H9 (cell line): ENCODE measurements at regions not wholly inside any gene's neighbourhood (a gene's known extent, or its start where the extent isn't known, plus 50 kb on each side); places are given as distances from the start of the nearest gene placed in this dataset.

Experiments used
- DNase-seq: peaks from one replicate; pipeline ENCODE4 v3.0.0-alpha.2; 2017
- H2AFZ ChIP-seq: one replicate; pipeline ENCODE4 v1.6.1; 2013; ENCODE audit warnings: mild to moderate bottlenecking, low read length, control low read depth, moderate library complexity
- H2AK5ac ChIP-seq: 2 replicates; pipeline ENCODE4 v1.6.1; 2013; ENCODE audit warnings: low read length, control low read depth, mixed read lengths; ENCODE audit not compliant: insufficient read length
- H2BK120ac ChIP-seq: one replicate; pipeline ENCODE4 v1.6.1; 2013; ENCODE audit warnings: low read depth, mild to moderate bottlenecking, low read length, control low read depth, inconsistent platforms; ENCODE audit not compliant: poor library complexity, severe bottlenecking
- H2BK12ac ChIP-seq: 2 replicates; pipeline ENCODE4 v1.6.1; 2013; ENCODE audit warnings: low read length, control low read depth, mixed read lengths, low read depth; ENCODE audit not compliant: insufficient read length
- H2BK15ac ChIP-seq: 2 replicates; pipeline ENCODE4 v1.6.1; 2013; ENCODE audit warnings: low read depth, low read length, control low read depth
- H2BK20ac ChIP-seq: one replicate; pipeline ENCODE4 v1.6.1; 2013; ENCODE audit warnings: low read depth, mild to moderate bottlenecking, low read length, control low read depth, inconsistent platforms; ENCODE audit not compliant: poor library complexity, severe bottlenecking
- H2BK5ac ChIP-seq: 2 replicates; pipeline ENCODE4 v1.6.1; 2013; ENCODE audit warnings: low read length, control low read depth, mixed read lengths; ENCODE audit not compliant: insufficient read length
- H3K14ac ChIP-seq: 2 replicates; pipeline ENCODE4 v1.6.1; 2013; ENCODE audit warnings: low read length, control low read depth; ENCODE audit not compliant: insufficient read depth
- H3K18ac ChIP-seq: 2 replicates; pipeline ENCODE4 v1.6.1; 2013; ENCODE audit warnings: low read depth, mild to moderate bottlenecking, mixed read lengths, low read length, control low read depth; ENCODE audit not compliant: insufficient read length
- H3K23ac ChIP-seq: 2 replicates; pipeline ENCODE4 v1.6.1; 2013; ENCODE audit warnings: low read length, control low read depth, mixed read lengths, low read depth; ENCODE audit not compliant: insufficient read length
- H3K23me2 ChIP-seq: 2 replicates; pipeline ENCODE4 v1.6.1; 2013; ENCODE audit warnings: low read depth, mild to moderate bottlenecking, mixed read lengths, low read length, control low read depth; ENCODE audit not compliant: insufficient read length, poor library complexity, severe bottlenecking
- H3K27ac ChIP-seq: 2 replicates; pipeline ENCODE4 v1.5.1; 2013; ENCODE audit warnings: low read length, control low read depth, mixed read lengths, low read depth; ENCODE audit not compliant: insufficient read length
- H3K27me3 ChIP-seq: 2 replicates; pipeline ENCODE4 v1.6.1; 2013; ENCODE audit warnings: low read length, control low read depth, inconsistent platforms; ENCODE audit not compliant: insufficient read depth
- H3K4ac ChIP-seq: 2 replicates; pipeline ENCODE4 v1.6.1; 2013; ENCODE audit warnings: low read depth, mild to moderate bottlenecking, control low read depth, inconsistent platforms, low read length, moderate library complexity
- H3K4me1 ChIP-seq: 2 replicates; pipeline ENCODE4 v1.6.1; 2013; ENCODE audit warnings: low read length, control low read depth, inconsistent platforms; ENCODE audit not compliant: insufficient read depth
- H3K4me2 ChIP-seq: 2 replicates; pipeline ENCODE4 v1.6.1; 2013; ENCODE audit warnings: low read length, control low read depth, mixed read lengths; ENCODE audit not compliant: insufficient read length, insufficient read depth
- H3K56ac ChIP-seq: 2 replicates; pipeline ENCODE4 v1.6.1; 2013; ENCODE audit warnings: low read depth, mild to moderate bottlenecking, mixed read lengths, low read length, control low read depth; ENCODE audit not compliant: insufficient read length
- H3K79me1 ChIP-seq: 2 replicates; pipeline ENCODE4 v1.6.1; 2013; ENCODE audit warnings: low read depth, mild to moderate bottlenecking, moderate library complexity, low read length, control low read depth, inconsistent platforms; ENCODE audit not compliant: insufficient read depth, poor library complexity, severe bottlenecking
- H3K79me2 ChIP-seq: 2 replicates; pipeline ENCODE4 v1.6.1; 2013; ENCODE audit warnings: low read length, control low read depth, inconsistent platforms; ENCODE audit not compliant: insufficient read depth
- H3K9ac ChIP-seq: 2 replicates; pipeline ENCODE4 v1.6.1; 2013; ENCODE audit warnings: low read length, control low read depth, mixed read lengths; ENCODE audit not compliant: insufficient read length; ENCODE audit errors: extremely low read depth
- H3K9me3 ChIP-seq: one replicate; pipeline ENCODE4 v1.6.1; 2013; ENCODE audit warnings: low read depth, low read length, inconsistent platforms; ENCODE audit not compliant: control insufficient read depth
- H3T11ph ChIP-seq: one replicate; pipeline ENCODE4 v1.6.1; 2013; ENCODE audit warnings: mild to moderate bottlenecking, low read length, control low read depth, inconsistent platforms
- H4K20me1 ChIP-seq: one replicate; pipeline ENCODE4 v1.6.1; 2013; ENCODE audit not compliant: control insufficient read depth, insufficient read length, insufficient read depth
- H4K5ac ChIP-seq: 2 replicates; pipeline ENCODE4 v1.6.1; 2013; ENCODE audit warnings: low read depth, mild to moderate bottlenecking, mixed read lengths, low read length, control low read depth; ENCODE audit not compliant: insufficient read length
- H4K8ac ChIP-seq: replicated peaks from 2 replicates; pipeline ENCODE4 v1.6.1; 2013; ENCODE audit warnings: low read length, control low read depth, mixed read lengths, low read depth; ENCODE audit not compliant: insufficient read length
- H4K91ac ChIP-seq: 2 replicates; pipeline ENCODE4 v1.6.1; 2013; ENCODE audit warnings: low read depth, mild to moderate bottlenecking, moderate library complexity, mixed read lengths, low read length, control low read depth; ENCODE audit not compliant: insufficient read length
- H3K27ac Mint-ChIP-seq, 3 experiments: 2 replicates in 2 of 3; 3 replicates in 1 of 3; pipeline ENCODE4 v1.8.0; 2020 to 2021; ENCODE audit warnings: mixed read lengths in 3 of 3, mild to moderate bottlenecking in 1 of 3, moderate library complexity in 1 of 3
- H3K27me3 Mint-ChIP-seq: 2 replicates; pipeline ENCODE4 v1.8.0; 2021; ENCODE audit warnings: low read depth, mild to moderate bottlenecking, moderate library complexity, mixed read lengths
- H3K36me3 Mint-ChIP-seq, 3 experiments: 2 replicates in 2 of 3; 3 replicates in 1 of 3; pipeline ENCODE4 v1.8.0; 2020 to 2021; ENCODE audit warnings: low read depth in 3 of 3, mixed read lengths in 3 of 3; ENCODE audit not compliant: insufficient read depth in 1 of 3
- H3K4me1 Mint-ChIP-seq, 2 experiments: 2 replicates each; pipeline ENCODE4 v1.8.0; 2020; ENCODE audit warnings: mixed read lengths in 2 of 2
- H3K4me3 Mint-ChIP-seq, 2 experiments: 2 replicates in 1 of 2; 3 replicates in 1 of 2; pipeline ENCODE4 v1.8.0; 2020 to 2021; ENCODE audit warnings: mild to moderate bottlenecking in 2 of 2, mixed read lengths in 2 of 2, moderate library complexity in 1 of 2
- H3K9me3 Mint-ChIP-seq, 2 experiments: 2 replicates in 1 of 2; 3 replicates in 1 of 2; pipeline ENCODE4 v1.8.0; 2020; ENCODE audit warnings: mild to moderate bottlenecking in 2 of 2, mixed read lengths in 2 of 2, moderate library complexity in 1 of 2
- CTCF ChIP-seq: fragments of 200-600 bp; sonication (generic); conservative IDR thresholded peaks from 3 replicates; pipeline ENCODE4 v1.8.0; 2021; ENCODE audit warnings: antibody characterized with exemption, mild to moderate bottlenecking

GRCh38 chr6:47423079-47423478, 54.5 kb upstream of the CD2AP start:
- Histone ChIP-seq H3K23me2 (no peaks in the 10 kb centered on the region), H3K9ac (no peak overlapping the region), H3K14ac (no peak overlapping the region), H3K27ac (no peak overlapping the region), H2AK5ac (no peak overlapping the region), H3K4ac (no peak overlapping the region), H4K8ac (no peak overlapping the region), H3K9me3 (no peaks in the 10 kb centered on the region), H3T11ph (no peak overlapping the region), H4K5ac (no peak overlapping the region), H4K20me1 (no peaks in the 10 kb centered on the region), H3K18ac (no peak overlapping the region), H3K27me3 (no peaks in the 10 kb centered on the region), H2BK5ac (no peak overlapping the region), H2AFZ (no peak overlapping the region), H3K23ac (no peak overlapping the region), H2BK120ac (no peak overlapping the region), H3K56ac (no peak overlapping the region), H2BK20ac (no peak overlapping the region), H4K91ac (no peak overlapping the region), H2BK15ac (no peak overlapping the region), H3K4me1 (no peaks in the 10 kb centered on the region; the same call in 1 of the 2 replicates), H2BK12ac (no peak overlapping the region), H3K4me2 (no peak overlapping the region), H3K79me2 (no peaks in the 10 kb centered on the region), H3K79me1 (no peaks in the 10 kb centered on the region)
- Mint-ChIP-seq H3K27ac (no peak overlapping the region), H3K27me3 (no peaks in the 10 kb centered on the region), H3K4me1 (no peaks in the 10 kb centered on the region), H3K9me3 (peaks cover 11 to 13% of the 10 kb centered on the region in 2 experiments; a peak in 4 of 5 replicates), H3K36me3 (peaks cover 5 to 13% (median 12%) of the 10 kb centered on the region in 3 experiments; a peak in 6 of 7 replicates), H3K4me3 (no peak overlapping the region)
- DNase-seq = no peak
- TF ChIP-seq CTCF = no peak
